SK-N-SH (cell line): ENCODE measurements at regions not wholly inside any gene's neighbourhood (a gene's known extent, or its start where the extent isn't known, plus 50 kb on each side); places are given as distances from the start of the nearest gene placed in this dataset.
A peak's percentile ranks its signal among the peaks of the same experiment; 100 is the strongest.

Source experiments
- CTCF ChIA-PET: fragments of 300-600, 350-600 bp; formaldehyde crosslinking; extraction: SDS; loops from one replicate; lab custom pipeline; 2021; lab: Yijun Ruan, JAX
- POLR2A ChIA-PET: fragments of 350-600 bp; sonication (Branson Sonifier 250); formaldehyde crosslinking; extraction: SDS; loops from one replicate; lab custom pipeline; 2020; ENCODE audit warnings: antibody characterized with exemption, inconsistent platforms; lab: Yijun Ruan, JAX
- DNase-seq: peaks from one replicate; pipeline ENCODE4 v3.0.0; 2012
- H2AFZ ChIP-seq: fragments of 200-600 bp; sonication (generic); 2 replicates; pipeline ENCODE4 v1.8.1; 2016; ENCODE audit warnings: antibody characterized with exemption, mild to moderate bottlenecking, low read depth
- H3F3A ChIP-seq: fragments of 200-600 bp; sonication (generic); replicated peaks from 2 replicates; pipeline ENCODE3; 2016; ENCODE audit warnings: antibody characterized with exemption, mild to moderate bottlenecking; ENCODE audit not compliant: insufficient read depth
- H3K27ac ChIP-seq, 2 experiments: fragments of 200-500 bp in 1 of 2; fragments of 200-600 bp in 1 of 2; sonication (Bioruptor generic) in 1 of 2; sonication (generic), shearing (Covaris generic) in 1 of 2; 2 replicates each; pipeline versions ENCODE4 v1.5.1 to v1.6.1; 2014 to 2016; ENCODE audit warnings: low read depth in 2 of 2, inconsistent platforms in 1 of 2, low read length in 1 of 2, mild to moderate bottlenecking in 1 of 2, mixed read lengths in 1 of 2
- H3K27me3 ChIP-seq: fragments of 200-600 bp; sonication (generic), shearing (Covaris generic); 2 replicates; pipeline ENCODE4 v1.6.1; 2016; ENCODE audit warnings: mixed run types; ENCODE audit not compliant: insufficient read depth
- H3K36me3 ChIP-seq, 2 experiments: fragments of 200-500 bp in 1 of 2; fragments of 200-600 bp in 1 of 2; sonication (Bioruptor generic) in 1 of 2; sonication (generic) in 1 of 2; replicated peaks in 1 of 2; 2 replicates each; pipeline versions ENCODE3 to v1.5.1; 2014 to 2016; ENCODE audit warnings: low read length in 1 of 2, mild to moderate bottlenecking in 1 of 2; ENCODE audit not compliant: insufficient read depth in 2 of 2, control insufficient read depth in 1 of 2
- H3K4me1 ChIP-seq, 2 experiments: fragments of 200-500 bp in 1 of 2; fragments of 200-600 bp in 1 of 2; sonication (Bioruptor generic) in 1 of 2; sonication (generic), shearing (Covaris generic) in 1 of 2; 2 replicates each; pipeline versions ENCODE4 v1.5.1 to v1.6.1; 2014 to 2016; ENCODE audit warnings: low read depth in 1 of 2, low read length in 1 of 2, mixed run types in 1 of 2; ENCODE audit not compliant: insufficient read depth in 2 of 2, control insufficient read depth in 1 of 2
- H3K4me2 ChIP-seq: fragments of 200-600 bp; sonication (generic), shearing (Covaris generic); 2 replicates; pipeline ENCODE4 v1.6.1; 2017; ENCODE audit warnings: mixed run types
- H3K4me3 ChIP-seq, 2 experiments: fragments of 200-500 bp in 1 of 2; fragments of 200-600 bp in 1 of 2; sonication (Bioruptor generic) in 1 of 2; sonication (generic), shearing (Covaris generic) in 1 of 2; 2 replicates each; pipeline versions ENCODE4 v1.5.1 to v1.8.1; 2014 to 2016; ENCODE audit warnings: low read depth in 2 of 2, inconsistent platforms in 1 of 2, low read length in 1 of 2, mild to moderate bottlenecking in 1 of 2, mixed read lengths in 1 of 2, moderate library complexity in 1 of 2
- H3K79me2 ChIP-seq: fragments of 200-600 bp; sonication (generic); 2 replicates; pipeline ENCODE4 v1.8.1; 2017; ENCODE audit warnings: mild to moderate bottlenecking; ENCODE audit not compliant: insufficient read depth
- H3K9ac ChIP-seq: fragments of 200-600 bp; sonication (generic); 2 replicates; pipeline ENCODE4 v1.6.1; 2017; ENCODE audit warnings: mixed run types
- H3K9me2 ChIP-seq: fragments of 200-600 bp; sonication (generic); 2 replicates; pipeline ENCODE4 v1.6.1; 2017; ENCODE audit warnings: mixed run types
- H3K9me3 ChIP-seq: fragments of 200-600 bp; sonication (generic); 2 replicates; pipeline ENCODE4 v1.6.1; 2017; ENCODE audit warnings: mixed run types, mild to moderate bottlenecking, moderate library complexity
- H4K20me1 ChIP-seq: fragments of 200-600 bp; sonication (generic); 2 replicates; pipeline ENCODE4 v1.6.1; 2017; ENCODE audit warnings: mild to moderate bottlenecking, mixed run types; ENCODE audit not compliant: insufficient read depth
- CHD2 ChIP-seq: fragments of 150-350 bp; IDR thresholded peaks from 2 replicates; pipeline ENCODE4 v1.6.1; 2018; ENCODE audit warnings: low read length; ENCODE audit not compliant: partially characterized antibody
- ELF1 ChIP-seq: IDR thresholded peaks from 2 replicates; pipeline ENCODE4 v1.4.0; 2012
- EP300 ChIP-seq, 2 experiments: IDR thresholded peaks; 2 replicates each; pipeline versions ENCODE4 v1.4.0 to v1.6.1; 2012; ENCODE audit warnings: borderline replicate concordance in 1 of 2, low read depth in 1 of 2, low read length in 1 of 2
- EZH2phosphoT487 ChIP-seq: fragments of 200-600 bp; sonication (generic); IDR thresholded peaks from 2 replicates; pipeline ENCODE4 v1.6.1; 2017; ENCODE audit warnings: low read depth, mixed run types, mild to moderate bottlenecking, antibody characterized with exemption, moderate library complexity, borderline replicate concordance
- FOSL2 ChIP-seq: IDR thresholded peaks from 2 replicates; pipeline ENCODE4 v1.4.0; 2012; ENCODE audit warnings: low read depth, mild to moderate bottlenecking, moderate library complexity, borderline replicate concordance
- FOXJ3 ChIP-seq: sonication (generic); formaldehyde crosslinking; IDR thresholded peaks from 2 replicates; pipeline ENCODE4 v1.5.1; 2020; ENCODE audit warnings: mild to moderate bottlenecking, missing genetic modification reagents
- FOXM1 ChIP-seq: IDR thresholded peaks from 2 replicates; pipeline ENCODE4 v1.4.0; 2012; ENCODE audit warnings: low read depth, mild to moderate bottlenecking
- GATA2 ChIP-seq: sonication (generic); formaldehyde crosslinking; IDR thresholded peaks from 2 replicates; pipeline ENCODE4 v1.5.0; 2020; ENCODE audit warnings: mild to moderate bottlenecking, missing genetic modification reagents
- IRF3 ChIP-seq: fragments of 150-350 bp; IDR thresholded peaks from 2 replicates; pipeline ENCODE4 v1.6.1; 2016; ENCODE audit warnings: mild to moderate bottlenecking, low read depth, low read length
- JUND ChIP-seq: IDR thresholded peaks from 2 replicates; pipeline ENCODE4 v1.4.0; 2012
- MEF2A ChIP-seq: IDR thresholded peaks from 2 replicates; pipeline ENCODE4 v1.4.0; 2012; ENCODE audit warnings: low read depth, borderline replicate concordance
- MXI1 ChIP-seq: IDR thresholded peaks from 2 replicates; pipeline ENCODE4 v1.6.1; 2012; ENCODE audit warnings: mild to moderate bottlenecking, low read depth, low read length, improper control_type of control experiment
- NFIC ChIP-seq: IDR thresholded peaks from 2 replicates; pipeline ENCODE4 v1.4.0; 2012; ENCODE audit warnings: borderline replicate concordance
- RAD21 ChIP-seq: IDR thresholded peaks from 2 replicates; pipeline ENCODE4 v1.6.1; 2012; ENCODE audit warnings: mild to moderate bottlenecking, low read length
- RCOR1 ChIP-seq: fragments of 150-350 bp; IDR thresholded peaks from 2 replicates; pipeline ENCODE4 v1.6.1; 2017; ENCODE audit warnings: antibody characterized with exemption, low read length
- RFX5 ChIP-seq: IDR thresholded peaks from 2 replicates; pipeline ENCODE4 v1.6.1; 2012; ENCODE audit warnings: mild to moderate bottlenecking, improper control_type of control experiment, low read length
- RXRA ChIP-seq: IDR thresholded peaks from 2 replicates; pipeline ENCODE4 v1.4.0; 2012; ENCODE audit warnings: low read depth, mild to moderate bottlenecking, borderline replicate concordance
- SIN3A ChIP-seq: IDR thresholded peaks from 2 replicates; pipeline ENCODE4 v1.6.1; 2012; ENCODE audit warnings: low read depth, mild to moderate bottlenecking, low read length, moderate library complexity, borderline replicate concordance
- TAF1 ChIP-seq: IDR thresholded peaks from 2 replicates; pipeline ENCODE4 v1.6.1; 2012; ENCODE audit warnings: low read depth, mild to moderate bottlenecking, low read length, moderate library complexity, borderline replicate concordance
- USF1 ChIP-seq: IDR thresholded peaks from 2 replicates; pipeline ENCODE4 v1.4.0; 2012; ENCODE audit warnings: low read depth, borderline replicate concordance
- USF2 ChIP-seq: fragments of 150-350 bp; IDR thresholded peaks from 2 replicates; pipeline ENCODE4 v1.6.1; 2017; ENCODE audit warnings: antibody characterized with exemption, low read length, low read depth, borderline replicate concordance
- YY1 ChIP-seq: IDR thresholded peaks from 2 replicates; pipeline ENCODE4 v1.4.0; 2012; ENCODE audit warnings: low read depth, mild to moderate bottlenecking
- ZBTB33 ChIP-seq: IDR thresholded peaks from 2 replicates; pipeline ENCODE4 v1.4.0; 2012; ENCODE audit warnings: low read depth, borderline replicate concordance
- WGBS: methylation state at CpG from one replicate; pipeline ENCODE4 v1.1.6; 2017; ENCODE audit warnings: low lambda C conversion rate; 5-methylcytosine and 5-hydroxymethylcytosine counted together

- TF ChIP-seq EZH2phosphoT487 (no peak), USF1 (no peak), RFX5 (no peak), RXRA (no peak), MXI1 (no peak), IRF3 (no peak), SIN3A (no peak), FOXJ3 (CRISPR knock-in tag) (no peak), GATA2 (CRISPR knock-in tag) (peak; percentile 94), RAD21 (no peak), CHD2 (peak; percentile 36), TAF1 (no peak)
Observed at GRCh38 chr10:2891073-2891769, 176.1 kb upstream of the PFKP start (continued).

- Histone ChIP-seq H3K27ac (no peak overlapping the region), H3K27me3 (peaks cover 51% of the 10 kb centered on the region)
- TF ChIP-seq ZBTB33 (no peak), MEF2A (no peak), USF2 (no peak), JUND (no peak), FOXM1 (no peak), FOSL2 (no peak), ELF1 (no peak), YY1 (no peak), FOXJ3 (CRISPR knock-in tag) (no peak), EP300 (IDR thresholded peaks at IDR 0.05; ENCODE audit: borderline replicate concordance in 1 of 2, low read depth in 1 of 2, low read length in 1 of 2) (no peak), NFIC (no peak), CHD2 (no peak), RCOR1 (no peak)
- TF ChIP-seq, all 33 proteins: peak for 0
- no peak overlapping the region for H2AFZ ChIP-seq
- DNase-seq, result peak; percentile 39
- peaks cover 0 to 4% of the 10 kb centered on the region in 2 experiments; a peak in 1 of 4 replicates for H3K4me1 ChIP-seq
- H3K9ac ChIP-seq, result no peak overlapping the region
- WGBS, result 23% methylated on average over 10 of the region's 23 CpGs
- no peaks in the 10 kb centered on the region for H3K79me2 ChIP-seq
- no peaks in the 10 kb centered on the region for H3K36me3 ChIP-seq
- ChIA-PET POLR2A (no interaction called here), CTCF (interaction anchor here (1.0 to 1.2 kb wide), 2 partner anchors 13 to 51 kb away, joined by 3 read pairs; no protein-coding TSS in a partner anchor)
- H4K20me1 ChIP-seq, result no peaks in the 10 kb centered on the region
- no peaks in the 10 kb centered on the region for H3K9me2 ChIP-seq
- no peak overlapping the region for H3K4me3 ChIP-seq
- H3K4me2 ChIP-seq, result no peak overlapping the region; the same call in 1 of the 2 replicates
- no peaks in the 10 kb centered on the region for H3F3A ChIP-seq
- no peaks in the 10 kb centered on the region for H3K9me3 ChIP-seq
Observed at GRCh38 chr10:2890093-2890492, 177.3 kb upstream of the PFKP start.
